A204.1 (cell line): ENCODE measurements at regions not wholly inside any gene's neighbourhood (a gene's known extent, or its start where the extent isn't known, plus 50 kb on each side); places are given as distances from the start of the nearest gene placed in this dataset.

Experiments
- FAIRE-seq: peaks from 2 replicates; lab custom pipeline; 2012; peaks lifted over from hg19 to GRCh38; lab: Jason Lieb, UNC

GRCh38 chr1:221908573-221908972 lies 166.7 kb upstream of the DUSP10 start:
- no peak for FAIRE-seq

- FAIRE-seq, result no peak
These were observed 165.5 kb upstream of the DUSP10 start for GRCh38 chr1:221907166-221907932.

DNA sequence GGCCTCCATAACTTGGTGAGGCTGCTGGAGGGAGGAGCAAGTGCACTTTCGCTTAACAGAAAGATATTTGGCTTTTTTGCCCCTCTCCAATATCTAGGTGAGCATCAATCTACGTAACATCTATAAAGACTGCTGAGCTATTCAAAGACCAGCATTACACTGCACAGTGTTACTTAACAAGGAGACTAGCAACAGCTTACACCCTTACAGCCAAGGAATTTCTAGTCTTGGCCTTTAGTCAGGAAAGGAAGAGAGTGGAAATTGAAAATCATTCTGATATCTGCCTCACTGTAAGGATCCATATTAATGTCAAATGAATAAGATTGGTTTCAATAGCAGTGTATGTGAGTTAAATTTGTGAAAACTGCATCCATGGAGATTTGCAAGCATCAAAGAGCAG lies 163.9 kb upstream of the DUSP10 start:
- FAIRE-seq, result no peak

GRCh38 chr1:221904319-221904718 lies 162.4 kb upstream of the DUSP10 start:
- FAIRE-seq, result no peak

DNA sequence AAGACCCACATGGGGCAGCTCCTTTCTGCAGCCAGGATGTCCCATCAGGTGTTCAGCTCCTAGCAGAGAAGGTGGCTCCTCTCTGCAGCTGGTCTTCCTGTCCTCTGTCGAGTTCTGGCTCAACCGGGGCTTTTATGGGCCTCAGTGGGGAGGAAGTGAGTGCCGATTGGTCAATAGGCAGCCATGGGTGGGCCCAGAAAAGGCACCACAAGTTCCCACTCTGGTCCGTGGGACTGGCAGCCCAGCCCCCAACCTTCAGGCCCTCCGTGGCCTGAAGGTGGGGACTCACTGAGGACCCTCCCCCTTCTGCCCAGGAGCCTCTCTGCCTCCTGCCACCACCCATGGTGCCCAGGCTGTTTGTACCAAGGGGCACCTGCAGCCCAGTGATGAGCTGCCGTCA lies 161.7 kb upstream of the DUSP10 start:
- FAIRE-seq, result no peak

GRCh38 chr1:221902961-221903360 lies 161.1 kb upstream of the DUSP10 start:
- FAIRE-seq, result no peak

DNA sequence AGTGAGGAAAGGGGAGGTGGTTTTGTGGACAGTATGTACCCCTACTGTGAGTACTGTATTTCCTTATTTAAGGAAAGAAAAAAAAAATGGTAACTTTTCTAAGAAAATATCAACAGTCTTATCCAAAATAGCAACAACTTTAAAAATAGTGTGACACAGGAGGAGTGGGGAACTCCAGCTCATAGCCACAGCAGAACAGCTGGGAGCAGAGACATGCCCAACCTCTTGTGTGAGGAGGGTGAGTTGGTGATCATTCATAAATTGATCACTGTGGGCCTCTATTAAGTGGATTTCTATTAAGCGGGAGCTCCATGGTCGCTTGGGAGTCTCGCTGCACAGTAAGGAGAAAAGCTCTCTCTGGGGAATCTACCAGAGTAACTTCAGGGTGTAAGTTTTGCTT lies 158.8 kb upstream of the DUSP10 start:
- no peak for FAIRE-seq

DNA sequence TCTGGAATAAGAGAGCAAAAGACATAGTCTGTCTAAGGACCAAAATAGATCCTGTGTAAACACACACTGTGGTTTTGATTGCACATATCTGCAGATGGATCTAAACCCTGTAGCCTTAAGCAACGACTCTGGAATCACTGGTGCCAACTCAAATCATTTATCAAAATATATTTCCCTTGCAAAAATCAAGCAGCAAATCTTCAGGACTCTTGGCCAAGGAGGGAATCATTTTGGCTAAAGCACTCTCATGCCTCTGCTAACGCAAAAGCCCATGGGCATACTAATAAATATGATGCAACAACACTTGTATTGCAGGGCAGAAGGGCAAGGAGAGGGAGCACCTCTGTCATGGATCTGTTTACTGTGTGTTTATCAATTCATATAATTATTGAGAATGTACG lies 155.4 kb upstream of the DUSP10 start:
- FAIRE-seq, result no peak

DNA sequence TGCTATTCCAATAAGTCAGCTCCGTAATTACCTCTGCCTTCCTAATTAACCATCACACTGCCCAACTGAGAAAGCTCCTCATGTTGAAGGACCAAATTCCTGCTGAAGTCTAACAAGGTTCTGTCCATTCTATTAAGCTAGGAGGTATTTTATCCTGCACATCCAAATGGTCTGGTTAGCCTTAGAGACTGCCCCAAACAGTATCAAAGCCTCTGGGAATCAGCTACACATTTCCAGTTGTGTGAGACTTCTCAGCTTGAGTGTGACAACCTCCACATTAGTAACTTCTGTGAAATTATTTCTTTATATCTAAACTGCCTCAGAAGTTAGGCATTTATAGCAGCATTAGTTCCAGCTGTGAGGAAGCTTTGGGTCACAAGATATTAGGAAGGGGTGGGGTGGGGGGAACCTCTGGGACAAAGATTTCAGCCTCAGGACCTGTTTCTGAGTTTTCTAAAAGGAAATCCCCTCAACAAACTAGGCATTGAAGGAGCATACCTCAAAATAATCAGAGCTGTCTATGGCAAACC lies 150.5 kb upstream of the DUSP10 start:
- FAIRE-seq, result no peak

DNA sequence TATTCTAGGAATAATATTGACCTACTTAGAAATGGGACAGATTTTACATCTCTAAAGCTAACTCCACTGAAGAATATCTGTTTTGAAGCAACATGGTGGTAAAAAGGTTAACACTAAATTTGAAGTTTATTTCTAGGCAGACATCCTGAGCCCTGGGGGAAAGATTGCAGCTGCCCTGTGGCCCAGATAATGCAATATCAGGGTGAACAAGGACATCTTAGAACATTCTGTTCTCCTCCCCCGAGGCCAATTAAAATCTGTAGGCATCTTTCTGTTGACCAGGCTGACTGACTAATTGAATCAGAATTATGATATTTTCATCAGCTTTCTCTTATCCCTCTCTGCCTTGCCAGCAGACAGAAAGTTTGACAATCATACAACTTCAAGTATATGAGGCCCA lies 149.8 kb upstream of the DUSP10 start:
- no peak for FAIRE-seq

- FAIRE-seq, result no peak
These were observed 146.9 kb upstream of the DUSP10 start for GRCh38 chr1:221888801-221889200.

DNA sequence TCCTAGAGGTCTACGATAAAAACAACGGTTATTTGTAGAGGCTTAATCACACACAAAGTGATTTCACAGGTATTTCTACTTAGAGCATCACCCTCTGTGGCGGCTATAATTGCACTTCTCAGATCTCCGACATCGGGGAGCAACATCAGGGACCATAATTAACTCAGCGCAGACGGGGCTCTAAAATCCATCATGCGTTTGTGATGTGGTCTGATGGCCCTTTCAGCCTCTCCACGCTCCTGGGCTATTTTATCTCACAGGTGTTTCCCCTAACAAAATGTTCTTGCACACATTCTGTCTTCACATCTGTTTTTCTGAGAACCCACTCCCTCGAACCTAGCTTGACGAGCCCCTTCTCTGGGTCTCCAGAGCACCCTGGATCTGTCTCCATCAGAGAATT lies 146.3 kb upstream of the DUSP10 start:
- FAIRE-seq, result no peak

DNA sequence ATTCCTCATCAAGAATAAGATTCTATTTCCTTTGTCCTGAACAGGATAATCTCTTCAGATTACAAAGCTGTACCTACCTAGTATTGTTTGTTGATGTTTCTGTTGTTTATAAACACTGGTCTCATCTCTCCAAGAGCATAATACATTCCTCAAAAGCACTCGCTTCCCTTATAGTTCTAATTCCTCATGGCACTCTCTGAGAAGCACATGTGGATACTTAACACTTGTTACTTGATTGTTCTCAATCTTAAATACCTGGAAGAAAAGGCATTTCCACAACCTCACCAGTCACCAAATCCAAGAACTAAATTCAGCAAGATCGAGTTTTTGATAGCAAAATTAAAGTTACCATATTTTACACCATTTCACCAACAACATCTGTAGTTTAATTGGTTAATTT lies 145.9 kb upstream of the DUSP10 start:
- no peak for FAIRE-seq

DNA sequence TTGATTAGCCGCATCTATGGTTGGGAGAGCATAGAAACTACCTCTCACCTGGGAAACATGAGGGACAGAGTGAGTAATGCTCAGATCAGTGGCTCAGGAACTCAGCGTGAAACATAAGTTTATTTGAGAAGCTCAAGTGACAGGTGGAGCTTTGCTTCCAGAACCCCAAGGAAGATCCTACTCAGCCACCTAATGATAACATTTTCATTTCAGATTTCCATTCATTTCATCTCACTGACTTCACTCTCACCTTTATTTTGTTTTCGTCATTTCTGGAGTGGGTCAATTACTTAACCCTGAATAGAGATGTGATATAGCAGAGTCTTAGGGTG lies 145.5 kb upstream of the DUSP10 start:
- FAIRE-seq, result no peak

DNA sequence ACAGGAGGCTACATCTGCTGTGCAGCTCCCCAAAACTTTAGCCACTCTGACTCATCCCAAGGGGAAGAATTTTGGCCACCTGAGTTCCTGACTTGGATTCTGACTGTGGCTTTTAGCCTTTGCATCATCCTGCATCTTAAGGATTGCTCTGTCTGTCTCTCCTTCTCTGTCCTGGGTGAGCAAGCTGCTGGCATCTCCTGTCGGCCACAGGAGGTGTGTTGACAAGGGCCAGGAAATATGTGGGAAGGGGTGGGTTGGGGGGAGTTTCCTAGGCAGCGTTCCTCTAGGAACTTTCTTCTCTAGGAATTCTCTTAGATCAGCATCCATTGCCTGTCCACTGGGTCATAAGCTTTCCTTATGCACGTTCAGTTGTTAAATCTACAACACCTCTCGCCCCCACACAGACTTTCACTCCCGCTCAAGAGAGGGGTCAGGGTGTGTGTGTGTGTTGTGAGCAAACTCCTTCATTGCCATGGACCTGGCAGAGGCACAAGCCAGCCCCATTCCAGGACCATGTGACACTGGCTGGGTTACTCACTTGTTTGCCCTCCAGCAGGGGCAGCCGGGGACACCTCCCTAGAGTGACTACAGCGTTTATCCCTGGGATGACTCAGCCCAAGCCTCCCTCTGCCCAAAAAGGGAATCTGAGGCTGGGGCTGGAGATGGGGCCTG lies 145.0 kb upstream of the DUSP10 start:
- no peak for FAIRE-seq

- FAIRE-seq, result no peak
These were observed 144.4 kb upstream of the DUSP10 start for GRCh38 chr1:221886311-221886710.

GRCh38 chr1:221884821-221885220 lies 142.9 kb upstream of the DUSP10 start:
- no peak for FAIRE-seq

- no peak for FAIRE-seq
These were observed 140.1 kb upstream of the DUSP10 start for GRCh38 chr1:221881805-221882581.

GRCh38 chr1:221880182-221880581 lies 138.3 kb upstream of the DUSP10 start:
- FAIRE-seq, result no peak

GRCh38 chr1:221878134-221878533 lies 136.2 kb upstream of the DUSP10 start:
- no peak for FAIRE-seq

DNA sequence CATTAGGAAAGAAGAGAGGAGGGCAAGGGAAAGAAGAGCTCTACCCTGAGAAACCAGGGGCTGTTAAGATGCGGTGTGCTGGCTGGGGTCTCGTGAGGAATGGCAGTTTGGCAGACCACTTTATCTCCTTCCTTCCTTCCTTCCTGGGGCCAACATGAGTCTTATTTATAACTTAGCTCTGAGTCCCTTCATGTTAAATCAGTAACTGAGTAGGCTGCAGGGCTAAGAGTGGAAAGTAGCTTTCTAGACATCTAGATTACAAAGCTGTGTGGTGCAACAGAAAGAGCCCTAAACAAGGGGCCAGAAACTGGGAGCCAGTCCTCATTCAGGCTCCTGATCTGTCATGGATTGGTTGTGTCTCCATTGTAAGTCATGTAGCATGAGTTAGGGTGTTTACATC lies 135.4 kb upstream of the DUSP10 start:
- FAIRE-seq, result no peak

GRCh38 chr1:221875004-221875330 lies 133.1 kb upstream of the DUSP10 start:
- FAIRE-seq, result no peak

DNA sequence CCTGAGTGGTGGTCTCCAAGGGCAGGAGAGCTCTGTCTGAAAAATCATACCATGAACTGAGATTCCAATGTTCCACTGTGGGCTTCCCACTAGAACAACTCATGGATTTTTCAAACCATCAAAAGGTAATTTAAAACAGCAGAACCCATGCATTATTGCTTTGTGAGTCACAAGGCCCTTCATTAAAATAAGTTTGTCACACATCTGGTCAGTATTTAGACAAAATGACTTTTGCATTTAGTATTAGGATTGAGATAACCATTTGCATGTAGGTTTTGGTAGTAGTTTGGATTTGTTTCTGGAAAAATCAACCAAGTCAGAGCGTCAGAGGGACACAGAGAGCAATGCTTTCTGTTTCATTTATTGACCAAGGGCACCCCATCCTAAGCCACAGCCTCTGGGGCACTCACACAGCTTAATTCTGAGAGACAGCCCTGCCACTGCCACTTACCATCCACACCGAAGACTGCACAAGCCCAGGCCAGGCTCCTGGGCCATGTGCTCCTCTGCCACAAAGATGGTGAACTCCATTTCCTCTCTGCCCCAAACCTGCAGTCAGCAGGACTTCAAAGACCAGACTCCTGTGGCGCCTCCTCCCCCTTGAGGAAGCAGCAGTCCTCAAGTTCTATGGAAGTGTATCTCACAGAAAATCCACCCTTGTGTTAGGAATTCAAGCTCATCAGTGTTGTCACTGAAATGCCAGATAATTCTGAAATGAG lies 132.6 kb upstream of the DUSP10 start:
- no peak for FAIRE-seq
